PC-3 (cell line): ENCODE measurements at regions not wholly inside any gene's neighbourhood (a gene's known extent, or its start where the extent isn't known, plus 50 kb on each side); places are given as distances from the start of the nearest gene placed in this dataset.

Experiments
- CTCF ChIP-seq: fragments of 300-600 bp; sonication (generic); conservative IDR thresholded peaks from 2 replicates; pipeline ENCODE4 v1.5.1; 2017; ENCODE audit warnings: antibody characterized with exemption, low read depth, mild to moderate bottlenecking, low read length
- EZH2 ChIP-seq: fragments of 300-600 bp; sonication (generic); IDR thresholded peaks from one replicate; pipeline ENCODE4 v1.6.1; 2017; ENCODE audit warnings: antibody characterized with exemption, mild to moderate bottlenecking, low read length; ENCODE audit not compliant: unreplicated experiment
- EZH2phosphoT487 ChIP-seq: fragments of 300-600 bp; sonication (generic); IDR thresholded peaks from 2 replicates; pipeline ENCODE4 v1.6.1; 2018; ENCODE audit warnings: mild to moderate bottlenecking, antibody characterized with exemption, low read length, borderline replicate concordance

- TF ChIP-seq EZH2phosphoT487 (no peak), CTCF (no peak), EZH2 (no peak)
Observed at GRCh38 chr17:78305801-78306200, 54.1 kb downstream of the SOCS3 start.
